HUES64 (cell line): ENCODE measurements at regions not wholly inside any gene's neighbourhood (a gene's known extent, or its start where the extent isn't known, plus 50 kb on each side); places are given as distances from the start of the nearest gene placed in this dataset.

Experiments
- H3K27ac ChIP-seq: 2 replicates; pipeline ENCODE4 v1.7.0; 2013; ENCODE audit warnings: low read depth, low read length, inconsistent platforms
- H3K27me3 ChIP-seq: 2 replicates; pipeline ENCODE4 v1.6.1; 2013; ENCODE audit warnings: mild to moderate bottlenecking, low read length; ENCODE audit not compliant: insufficient read depth
- H3K36me3 ChIP-seq: 2 replicates; pipeline ENCODE4 v1.6.1; 2013; ENCODE audit warnings: mild to moderate bottlenecking, low read length; ENCODE audit not compliant: insufficient read depth
- H3K4me1 ChIP-seq: 2 replicates; pipeline ENCODE4 v1.6.1; 2013; ENCODE audit warnings: mild to moderate bottlenecking, low read length, moderate library complexity; ENCODE audit not compliant: insufficient read depth
- H3K4me3 ChIP-seq: 2 replicates; pipeline ENCODE4 v1.5.1; 2013; ENCODE audit warnings: mild to moderate bottlenecking, low read length, moderate library complexity
- H3K9ac ChIP-seq: 2 replicates; pipeline ENCODE4 v1.6.1; 2013; ENCODE audit warnings: mild to moderate bottlenecking, low read depth, low read length
- H3K9me3 ChIP-seq: 2 replicates; pipeline ENCODE4 v1.6.1; 2013; ENCODE audit warnings: low read depth, low read length; ENCODE audit not compliant: insufficient read depth
- WGBS: fragments of 150-250, 120-280 bp; methylation state at CpG from one replicate; pipeline ENCODE4 v1.1.7; 2013; ENCODE audit warnings: missing lambda C conversion rate; 5-methylcytosine and 5-hydroxymethylcytosine counted together

- Histone ChIP-seq H3K4me1 (peaks cover 13% of the 10 kb centered on the region), H3K27me3 (no peaks in the 10 kb centered on the region), H3K27ac (no peak overlapping the region), H3K9me3 (no peaks in the 10 kb centered on the region), H3K36me3 (no peaks in the 10 kb centered on the region), H3K9ac (no peak overlapping the region), H3K4me3 (no peak overlapping the region)
- WGBS, result 92% methylated on average over 5 of the region's 5 CpGs
These were observed 1205.3 kb upstream of the CDH8 start for GRCh38 chr16:63241497-63242028.

- WGBS, result 83% methylated on average over 1 of the region's 1 CpG
These were observed 1202.9 kb upstream of the CDH8 start for GRCh38 chr16:63239065-63239570.

GRCh38 chr16:63230421-63231040 lies 1194.3 kb upstream of the CDH8 start:
- H3K36me3 ChIP-seq, result no peaks in the 10 kb centered on the region
- no peak overlapping the region for H3K27ac ChIP-seq
- H3K27me3 ChIP-seq, result no peaks in the 10 kb centered on the region
- H3K4me3 ChIP-seq, result no peak overlapping the region
- no peaks in the 10 kb centered on the region for H3K9me3 ChIP-seq
- WGBS, result 81% methylated on average over 2 of the region's 3 CpGs
- no peaks in the 10 kb centered on the region for H3K4me1 ChIP-seq
- no peak overlapping the region for H3K9ac ChIP-seq

More at GRCh38 chr16:63239065-63239570, 1202.9 kb upstream of the CDH8 start:
- Histone ChIP-seq H3K36me3 (no peaks in the 10 kb centered on the region), H3K4me3 (no peak overlapping the region), H3K4me1 (peaks cover 13% of the 10 kb centered on the region), H3K9me3 (no peaks in the 10 kb centered on the region), H3K9ac (no peak overlapping the region), H3K27me3 (no peaks in the 10 kb centered on the region), H3K27ac (peak overlapping the region; percentile 16; the same call in 1 of the 2 replicates)

- Histone ChIP-seq H3K36me3 (no peaks in the 10 kb centered on the region), H3K4me3 (no peak overlapping the region), H3K9me3 (no peaks in the 10 kb centered on the region), H3K4me1 (no peaks in the 10 kb centered on the region), H3K27me3 (no peaks in the 10 kb centered on the region), H3K9ac (no peak overlapping the region), H3K27ac (no peak overlapping the region)
- WGBS, result 100% methylated on average over 1 of the region's 2 CpGs
These were observed 1192.0 kb upstream of the CDH8 start for GRCh38 chr16:63228259-63228658.

GRCh38 chr16:63223851-63224250 lies 1187.6 kb upstream of the CDH8 start:
- no peak overlapping the region for H3K9ac ChIP-seq
- no peaks in the 10 kb centered on the region for H3K27me3 ChIP-seq
- H3K4me1 ChIP-seq, result no peaks in the 10 kb centered on the region
- H3K9me3 ChIP-seq, result no peaks in the 10 kb centered on the region
- no peaks in the 10 kb centered on the region for H3K36me3 ChIP-seq
- no peak overlapping the region for H3K4me3 ChIP-seq
- H3K27ac ChIP-seq, result no peak overlapping the region
- WGBS, result 90% methylated on average over 1 of the region's 1 CpG

GRCh38 chr16:63216696-63217423 lies 1180.6 kb upstream of the CDH8 start:
- no peak overlapping the region for H3K4me3 ChIP-seq
- no peak overlapping the region for H3K27ac ChIP-seq
- no peak overlapping the region for H3K9ac ChIP-seq
- H3K4me1 ChIP-seq, result peaks cover 6% of the 10 kb centered on the region
- WGBS, result 82% methylated on average over 1 of the region's 2 CpGs
- H3K27me3 ChIP-seq, result no peaks in the 10 kb centered on the region
- H3K36me3 ChIP-seq, result no peaks in the 10 kb centered on the region
- H3K9me3 ChIP-seq, result no peaks in the 10 kb centered on the region

GRCh38 chr16:63201851-63202250 lies 1165.6 kb upstream of the CDH8 start:
- no peaks in the 10 kb centered on the region for H3K36me3 ChIP-seq
- H3K4me1 ChIP-seq, result no peaks in the 10 kb centered on the region
- no peak overlapping the region for H3K9ac ChIP-seq
- no peaks in the 10 kb centered on the region for H3K27me3 ChIP-seq
- H3K9me3 ChIP-seq, result no peaks in the 10 kb centered on the region
- H3K4me3 ChIP-seq, result no peak overlapping the region
- no peak overlapping the region for H3K27ac ChIP-seq

GRCh38 chr16:63200940-63201339 lies 1164.7 kb upstream of the CDH8 start:
- WGBS, result 92% methylated on average over 2 of the region's 2 CpGs
- no peaks in the 10 kb centered on the region for H3K9me3 ChIP-seq
- H3K27ac ChIP-seq, result no peak overlapping the region
- no peaks in the 10 kb centered on the region for H3K36me3 ChIP-seq
- no peaks in the 10 kb centered on the region for H3K27me3 ChIP-seq
- no peak overlapping the region for H3K4me3 ChIP-seq
- no peaks in the 10 kb centered on the region for H3K4me1 ChIP-seq
- no peak overlapping the region for H3K9ac ChIP-seq

- Histone ChIP-seq H3K36me3 (no peaks in the 10 kb centered on the region), H3K27ac (no peak overlapping the region), H3K9me3 (no peaks in the 10 kb centered on the region), H3K4me3 (no peak overlapping the region), H3K27me3 (no peaks in the 10 kb centered on the region), H3K4me1 (no peaks in the 10 kb centered on the region), H3K9ac (no peak overlapping the region)
- 93% methylated on average over 4 of the region's 4 CpGs for WGBS
These were observed 1159.1 kb upstream of the CDH8 start for GRCh38 chr16:63195336-63195735.

GRCh38 chr16:63192980-63193379 lies 1156.7 kb upstream of the CDH8 start:
- H3K27me3 ChIP-seq, result no peaks in the 10 kb centered on the region
- H3K27ac ChIP-seq, result no peak overlapping the region
- WGBS, result 95% methylated on average over 3 of the region's 3 CpGs
- no peaks in the 10 kb centered on the region for H3K9me3 ChIP-seq
- no peaks in the 10 kb centered on the region for H3K36me3 ChIP-seq
- no peaks in the 10 kb centered on the region for H3K4me1 ChIP-seq
- no peak overlapping the region for H3K9ac ChIP-seq
- no peak overlapping the region for H3K4me3 ChIP-seq

GRCh38 chr16:63188086-63188771 lies 1152.0 kb upstream of the CDH8 start:
- Histone ChIP-seq H3K27me3 (no peaks in the 10 kb centered on the region), H3K9ac (no peak overlapping the region), H3K36me3 (no peaks in the 10 kb centered on the region), H3K4me1 (peaks cover 13% of the 10 kb centered on the region), H3K27ac (no peak overlapping the region), H3K9me3 (no peaks in the 10 kb centered on the region), H3K4me3 (no peak overlapping the region)
- WGBS, result 95% methylated on average over 7 of the region's 7 CpGs
